ENCODE measurements at regions not wholly inside any gene's neighbourhood (a gene's known extent, or its start where the extent isn't known, plus 50 kb on each side); places are given as distances from the start of the nearest gene placed in this dataset.
A peak's percentile ranks its signal among the peaks of the same experiment; 100 is the strongest.

DNA sequence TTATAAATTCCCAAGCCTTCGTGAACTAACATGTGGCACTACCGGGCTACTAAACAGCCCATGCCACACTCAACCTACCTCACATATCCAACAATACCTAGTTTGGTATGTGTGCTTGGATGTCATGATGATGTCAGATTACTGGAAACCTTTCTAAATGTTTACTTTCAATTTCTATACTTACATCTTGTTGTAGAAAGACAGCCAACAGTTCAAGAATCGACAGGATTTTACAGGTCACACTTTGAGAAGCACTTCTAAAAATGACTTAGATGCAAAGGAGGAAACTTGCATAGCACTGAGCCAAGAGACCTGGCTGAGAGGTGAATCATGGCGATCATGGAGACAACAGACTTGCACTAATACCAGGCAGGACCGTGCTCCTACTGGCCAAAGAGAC, 209.9 kb downstream of the COL4A1 start:
- no peak for DNase-seq (ENCODE audit: low read depth)

DNA sequence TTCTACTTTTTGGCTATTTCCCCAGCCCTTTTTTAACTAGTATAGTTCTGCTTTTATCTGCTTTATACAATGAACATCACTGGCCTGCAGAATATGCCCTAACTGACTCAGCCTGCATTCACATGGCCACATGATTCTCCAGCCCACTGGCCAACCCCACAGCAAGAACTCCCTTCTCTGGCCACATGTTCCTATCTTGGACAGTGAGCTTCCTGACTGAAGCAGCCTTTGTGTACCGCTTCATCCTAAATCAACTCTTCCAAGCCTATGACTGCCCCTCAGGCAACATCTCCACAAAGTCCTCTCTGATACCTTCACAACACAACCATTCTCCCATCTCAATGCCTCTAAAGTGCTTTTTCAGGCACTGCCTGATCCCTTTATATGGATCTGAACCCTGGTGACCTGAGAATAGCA, 214.1 kb downstream of the COL4A1 start:
- DNase-seq (ENCODE audit: low read depth) = no peak

DNA sequence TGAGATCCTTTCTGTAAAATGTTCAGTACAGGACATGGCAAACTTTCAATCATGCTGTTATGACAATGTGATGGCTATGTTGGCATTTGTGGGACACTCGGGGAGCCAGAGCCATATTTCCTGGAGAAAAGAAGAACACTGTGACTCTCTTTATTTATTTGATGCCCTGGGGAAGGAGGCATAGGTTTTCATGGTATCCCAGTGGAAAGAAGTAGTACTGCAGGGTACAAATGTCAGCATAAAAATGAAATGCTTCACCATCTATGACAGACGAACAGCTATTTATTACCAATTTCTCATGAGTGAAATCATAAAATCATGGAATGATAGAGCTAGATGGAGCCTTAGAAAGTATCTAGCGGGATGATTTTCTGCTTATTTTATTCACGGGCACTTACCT, 217.1 kb downstream of the COL4A1 start:
- no peak for DNase-seq (ENCODE audit: low read depth)

DNA sequence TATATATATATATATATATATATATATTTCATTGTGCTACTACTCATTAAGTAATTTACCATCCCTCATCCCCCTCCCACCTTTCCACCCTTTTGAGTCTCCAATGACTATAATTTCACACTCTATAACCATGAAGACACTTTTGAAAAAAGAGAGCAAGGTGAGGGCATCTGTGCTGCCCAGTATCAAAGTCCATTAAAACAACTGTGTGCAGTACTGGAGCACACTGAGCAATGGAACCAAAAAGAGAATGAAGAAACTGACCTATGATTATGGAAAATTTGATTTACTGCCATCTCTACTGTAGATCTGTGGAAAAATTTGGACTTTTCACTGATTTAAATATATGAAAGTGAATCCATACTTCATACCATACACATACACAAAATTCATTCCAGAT, 217.9 kb downstream of the COL4A1 start:
- no peak for DNase-seq (ENCODE audit: low read depth)

DNA sequence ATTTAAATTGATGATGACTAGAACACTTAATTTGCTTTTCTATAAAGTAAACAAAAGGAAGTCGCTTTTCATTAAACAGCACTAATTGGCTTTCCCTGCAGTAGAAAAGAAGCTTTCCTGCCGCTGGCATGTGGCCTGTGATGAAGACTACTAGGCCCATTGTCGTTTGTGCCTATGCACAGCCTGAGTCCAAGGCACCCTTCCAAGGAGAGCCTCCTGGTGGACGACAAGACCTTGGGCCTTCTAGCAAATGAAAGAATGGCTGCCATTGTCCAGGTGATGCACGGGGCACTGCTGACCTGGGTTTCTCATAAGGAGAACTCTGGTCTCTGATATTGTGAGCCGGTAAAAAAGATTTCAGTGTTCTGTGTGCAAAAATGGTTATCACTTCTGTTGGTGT, 233.0 kb downstream of the COL4A1 start:
- DNase-seq (ENCODE audit: low read depth) = no peak

DNA sequence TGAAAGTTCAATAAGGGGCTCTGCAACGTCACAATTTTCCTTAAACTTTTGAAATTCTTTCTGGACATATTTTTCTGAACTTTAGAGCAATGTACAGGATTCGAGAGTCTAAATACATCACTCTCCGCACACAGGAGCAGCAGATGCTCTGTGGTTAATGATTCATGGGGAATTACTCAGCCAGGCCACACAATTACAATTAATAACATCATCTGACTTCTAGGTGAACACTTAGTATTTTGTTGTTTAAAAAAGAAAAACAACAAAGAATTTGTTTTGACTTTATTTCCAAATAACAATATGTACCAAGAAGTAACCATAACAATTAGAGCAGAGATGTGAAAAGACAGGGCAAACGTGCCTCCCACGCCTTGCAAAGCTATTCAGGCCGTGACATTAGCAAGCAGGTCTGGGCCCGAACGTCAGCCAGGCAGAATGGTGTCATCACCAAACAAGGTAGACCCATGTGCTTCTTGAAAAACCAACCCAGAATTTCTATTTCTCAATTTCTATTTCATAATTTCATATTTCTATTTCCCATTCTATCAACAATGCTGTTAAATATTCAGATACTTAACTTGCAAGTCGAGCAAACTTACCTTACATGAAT, 236.3 kb downstream of the COL4A1 start:
- no peak for DNase-seq (ENCODE audit: low read depth)

DNA sequence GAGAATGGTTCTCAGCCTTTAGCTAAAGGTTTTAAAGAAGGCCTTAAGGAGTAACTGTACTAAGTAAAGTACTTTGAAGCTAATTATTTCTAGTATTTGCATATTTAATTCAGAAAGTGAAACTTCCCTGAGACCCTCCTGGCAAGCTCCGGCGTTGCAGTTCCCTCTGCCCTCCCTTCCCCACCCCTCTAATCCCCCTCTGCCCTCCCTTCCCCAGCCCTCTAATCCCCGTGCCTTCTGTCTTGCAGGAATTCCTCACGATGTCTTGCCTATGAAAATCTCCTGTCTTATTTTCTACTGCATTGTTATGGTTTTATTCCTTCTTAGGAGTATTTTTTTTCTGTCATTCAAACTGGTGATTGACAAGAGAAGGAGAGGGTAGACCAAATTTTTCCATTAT, 236.9 kb downstream of the COL4A1 start:
- no peak for DNase-seq (ENCODE audit: low read depth)

DNA sequence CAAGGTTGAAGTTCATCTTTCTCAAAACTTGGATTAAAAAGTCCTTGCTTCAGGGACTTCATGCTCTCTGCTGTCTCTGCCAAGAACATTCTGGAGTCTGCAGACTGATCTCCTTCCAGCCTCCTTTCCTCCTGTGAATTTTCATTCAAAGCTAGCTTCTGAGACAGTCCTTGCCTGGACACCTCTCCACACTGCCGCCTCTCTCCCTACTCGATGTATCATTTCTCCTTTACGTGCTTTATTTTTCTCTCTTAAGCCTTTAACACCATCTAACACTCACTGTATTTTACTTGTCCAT, 238.8 kb downstream of the COL4A1 start:
- no peak for DNase-seq (ENCODE audit: low read depth)

DNA sequence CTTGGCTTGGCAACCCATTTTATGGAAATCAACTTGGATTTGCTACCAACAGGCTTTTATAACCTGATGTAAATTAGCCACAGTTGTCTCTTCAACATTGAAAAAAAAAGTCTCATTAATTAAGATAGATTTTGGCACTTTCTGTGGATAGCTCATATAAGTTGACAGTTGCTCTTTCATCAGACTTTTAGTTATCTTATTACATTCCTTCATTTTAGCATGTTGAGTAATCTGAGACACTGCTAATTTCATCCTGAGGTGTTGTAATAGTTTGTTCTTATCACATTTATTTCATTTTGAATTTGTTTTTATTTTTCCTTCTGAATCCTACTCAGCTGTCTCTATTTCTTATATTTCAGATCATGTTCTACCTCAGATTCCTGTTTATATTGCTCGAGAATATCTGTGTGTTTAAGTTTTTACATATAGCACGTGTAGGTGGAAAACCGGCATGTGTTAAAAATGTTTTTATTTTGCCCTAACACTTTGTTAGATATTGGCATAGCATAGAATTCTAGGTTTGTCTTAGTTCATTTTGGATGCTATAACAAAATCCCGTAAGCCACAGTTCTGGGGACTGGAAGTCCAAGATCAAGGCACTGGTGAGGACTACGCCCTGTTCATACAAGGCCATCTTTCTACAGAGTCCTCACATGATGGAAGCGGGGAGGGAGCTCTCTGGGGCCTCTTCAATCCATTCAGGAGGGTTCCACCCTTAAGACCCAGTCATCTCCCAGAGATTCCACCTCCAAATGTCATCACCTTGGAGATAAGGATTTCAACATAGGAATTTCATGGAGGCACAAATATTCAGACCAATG, 239.4 kb downstream of the COL4A1 start:
- no peak for DNase-seq (ENCODE audit: low read depth)

DNA sequence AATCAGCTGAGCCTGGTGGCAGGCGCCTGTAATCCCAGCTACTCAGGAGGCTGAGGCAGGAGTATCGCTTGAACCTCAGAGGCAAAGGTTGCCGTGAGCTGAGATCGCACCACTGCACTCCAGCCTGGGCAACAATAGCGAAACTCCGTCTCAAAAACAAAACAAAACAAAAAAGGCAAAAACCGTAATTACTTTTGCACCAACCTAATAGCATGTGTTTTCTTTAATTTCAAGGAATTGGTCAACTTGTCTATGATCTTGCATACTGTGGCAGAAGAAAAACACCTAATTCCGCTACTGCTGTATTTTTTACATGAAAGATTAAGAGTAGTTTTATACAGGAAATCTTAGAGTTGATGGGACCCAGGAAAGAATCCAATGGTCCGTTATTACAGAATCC, 241.2 kb downstream of the COL4A1 start:
- DNase-seq (ENCODE audit: low read depth) = no peak

DNA sequence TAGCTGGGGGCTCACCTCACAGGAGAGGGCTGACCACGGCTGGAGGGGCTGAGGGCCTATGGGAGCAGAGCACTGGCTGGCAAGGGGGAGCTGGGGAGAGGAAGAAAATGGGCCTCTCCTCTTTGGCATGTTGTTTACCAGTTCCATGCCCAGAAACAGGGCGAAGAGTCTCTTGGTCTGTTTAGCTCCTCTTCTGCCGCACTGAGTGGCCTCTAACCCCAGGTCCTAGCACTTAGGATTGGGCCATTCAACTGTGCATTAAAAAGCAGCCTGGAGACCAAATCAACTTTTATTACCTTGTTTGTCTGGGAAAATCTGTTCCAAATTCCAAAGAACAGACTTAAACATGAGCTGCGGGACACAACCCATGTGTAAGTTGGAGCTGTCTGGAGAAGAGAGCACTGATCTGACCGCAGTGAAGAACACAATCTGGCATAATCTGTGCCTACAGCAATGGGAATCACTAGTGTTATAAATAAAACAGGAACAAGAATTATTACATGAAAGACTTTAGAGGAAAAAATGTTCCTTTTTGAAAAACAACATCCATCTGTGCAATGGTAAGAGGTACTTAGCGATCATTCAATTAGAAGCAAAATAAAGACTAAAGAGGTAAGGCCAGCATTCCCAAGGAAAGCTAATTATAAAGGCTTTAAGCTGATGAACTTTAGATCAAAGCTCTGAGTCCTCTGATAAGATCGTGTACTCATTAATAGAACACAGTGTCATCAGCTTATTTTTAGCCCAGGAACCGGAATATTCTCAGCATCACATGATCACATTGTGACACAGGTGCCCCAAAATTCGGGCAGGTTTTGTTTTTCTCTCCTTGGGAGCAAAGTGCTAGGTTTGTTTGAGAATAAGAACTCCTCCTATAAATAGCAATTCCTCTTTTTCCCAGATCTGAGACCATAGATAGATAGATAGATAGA, 243.2 kb downstream of the COL4A1 start:
- no peak for DNase-seq (ENCODE audit: low read depth)

DNA sequence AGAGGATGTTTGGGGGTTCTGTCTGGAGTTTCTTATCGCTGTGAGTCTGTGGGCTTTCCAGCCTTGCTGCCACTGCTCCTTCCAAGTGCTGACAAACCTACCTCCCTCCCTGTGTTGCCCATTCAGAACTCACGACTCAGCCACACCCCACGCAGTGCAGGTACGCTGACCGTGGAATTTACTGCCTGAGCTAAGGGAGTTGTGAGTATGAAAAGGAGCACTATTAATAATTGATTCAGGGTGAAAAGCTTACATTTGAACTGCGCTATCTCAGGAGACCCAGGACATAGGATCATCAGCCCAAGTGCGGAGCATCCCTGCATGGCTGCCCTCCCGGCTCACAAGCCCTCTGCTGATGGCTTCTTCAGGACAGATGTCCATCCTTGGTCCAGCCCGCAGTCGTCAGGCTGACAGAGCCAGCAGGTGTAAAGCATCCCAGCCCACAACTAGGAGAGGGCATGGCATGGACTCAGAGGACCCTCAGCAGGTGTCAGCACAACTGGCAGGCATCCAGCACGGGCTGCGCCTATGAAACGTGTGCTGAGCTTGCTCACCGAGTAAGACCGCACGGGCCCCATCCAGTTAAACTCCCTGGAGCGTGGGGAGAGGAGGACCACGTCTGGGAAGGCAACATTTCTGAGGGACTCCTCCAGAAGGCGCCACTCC, 244.0 kb downstream of the COL4A1 start:
- no peak for DNase-seq (ENCODE audit: low read depth)

DNA sequence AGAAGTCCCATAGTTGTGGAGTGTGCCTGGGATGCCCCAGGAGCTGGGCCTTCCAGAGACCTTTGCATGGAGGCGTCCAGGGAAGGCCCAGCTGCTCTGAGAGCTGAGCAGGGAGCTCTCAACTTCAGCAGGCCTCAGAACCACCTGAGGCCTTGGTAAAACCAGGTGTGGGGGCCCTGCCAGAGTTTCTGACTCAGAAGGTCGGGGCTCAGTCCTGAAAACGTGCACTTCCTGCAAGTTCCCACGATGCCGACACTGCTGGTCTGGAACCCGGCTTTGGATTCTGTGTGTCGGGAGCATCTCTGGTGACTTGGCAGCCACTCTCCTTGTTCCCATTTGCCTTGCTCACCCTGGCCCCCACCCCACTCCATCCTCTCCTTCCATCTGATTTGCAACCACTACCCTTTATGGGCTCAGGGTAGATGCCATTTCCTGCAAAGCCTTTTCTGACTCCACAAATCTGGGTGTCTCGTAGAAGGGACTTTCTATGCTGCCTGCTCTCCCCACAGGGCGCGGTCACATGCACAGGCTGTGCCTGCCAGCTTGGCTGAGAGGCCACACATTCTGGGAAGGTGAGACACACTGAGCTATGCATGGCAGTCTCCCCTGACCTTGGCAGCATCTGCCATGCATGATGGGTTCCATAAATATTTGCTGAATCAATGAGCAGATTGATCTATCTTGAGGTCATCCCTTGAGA, 244.7 kb downstream of the COL4A1 start:
- peak; percentile 20 for DNase-seq (ENCODE audit: low read depth)

DNA sequence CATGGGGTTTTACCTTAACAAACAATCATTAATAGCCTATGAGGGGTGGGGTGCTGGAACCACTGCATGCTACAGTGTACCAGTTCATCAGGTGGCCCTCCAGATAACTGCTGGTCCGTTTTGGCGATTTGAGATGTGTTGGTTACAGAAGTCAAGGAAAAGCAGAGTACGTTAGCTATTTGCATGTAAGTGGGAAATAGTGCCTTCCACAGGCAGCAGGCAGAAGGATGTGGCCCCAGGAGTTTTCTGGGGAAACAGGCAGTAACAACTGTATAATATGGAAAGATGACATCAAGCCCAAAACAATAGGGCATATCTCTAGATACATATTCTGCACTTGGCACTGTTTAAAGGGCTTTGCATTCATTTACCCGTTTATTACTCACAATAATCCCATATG, 245.7 kb downstream of the COL4A1 start:
- no peak for DNase-seq (ENCODE audit: low read depth)

DNA sequence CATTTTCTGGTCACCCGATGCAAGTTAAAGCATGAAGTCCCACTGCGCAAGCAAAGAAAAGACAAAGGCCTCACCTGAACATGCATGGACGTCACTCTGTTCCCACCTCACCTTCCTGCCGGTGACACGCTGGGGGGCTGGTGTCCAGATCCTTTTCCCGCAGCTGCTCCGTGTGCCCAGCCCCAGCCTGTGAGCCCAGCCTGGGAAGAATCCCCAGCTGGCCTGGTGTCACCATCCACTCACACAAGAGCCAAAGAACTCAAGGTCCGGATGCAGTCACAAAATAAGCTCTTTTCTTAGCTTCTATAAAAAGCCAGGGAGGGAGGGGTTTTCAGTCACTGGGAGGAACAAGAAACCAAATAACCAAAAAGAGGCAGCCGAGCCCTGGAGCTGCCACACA, 249.9 kb downstream of the COL4A1 start:
- DNase-seq (ENCODE audit: low read depth) = no peak

DNA sequence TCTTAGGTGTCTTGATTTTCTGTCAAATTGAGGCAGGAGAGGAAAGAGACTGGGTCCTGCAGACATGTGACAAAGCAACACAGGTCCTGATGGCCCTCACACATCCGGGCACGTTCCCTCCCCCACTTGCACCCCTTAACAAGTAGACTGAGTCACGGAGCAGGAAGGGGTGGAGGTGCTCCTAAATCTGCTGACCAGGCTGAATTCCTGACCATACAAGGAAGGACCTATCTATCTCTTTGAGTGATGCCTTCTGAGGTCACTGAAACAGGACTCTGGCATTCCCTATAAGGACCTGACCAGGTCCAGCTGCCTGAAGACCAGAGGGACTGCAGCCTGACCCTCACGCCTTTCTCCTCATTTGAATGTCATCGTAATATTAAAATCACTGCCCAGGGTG, 250.3 kb downstream of the COL4A1 start:
- no peak for DNase-seq (ENCODE audit: low read depth)

DNA sequence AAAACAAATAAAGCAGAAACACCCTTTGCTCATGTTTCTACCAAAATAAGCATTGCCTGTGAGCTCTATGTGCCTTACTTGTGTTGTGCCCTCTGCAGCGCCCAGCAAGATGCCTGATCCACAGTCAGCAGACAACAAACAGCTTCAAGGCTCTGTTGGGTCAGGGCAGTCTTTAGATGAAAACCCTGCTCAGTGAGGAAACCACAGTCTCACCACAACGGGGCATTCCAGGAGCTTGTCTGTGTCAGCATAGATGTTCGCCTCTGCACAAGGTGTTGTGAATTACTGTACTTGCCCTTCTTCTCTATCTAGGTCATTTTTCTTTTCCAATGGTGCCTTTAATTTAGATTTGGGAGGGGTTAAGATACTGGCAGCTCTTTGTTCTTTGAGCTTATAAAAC, 251.9 kb downstream of the COL4A1 start:
- DNase-seq (ENCODE audit: low read depth) = no peak

DNA sequence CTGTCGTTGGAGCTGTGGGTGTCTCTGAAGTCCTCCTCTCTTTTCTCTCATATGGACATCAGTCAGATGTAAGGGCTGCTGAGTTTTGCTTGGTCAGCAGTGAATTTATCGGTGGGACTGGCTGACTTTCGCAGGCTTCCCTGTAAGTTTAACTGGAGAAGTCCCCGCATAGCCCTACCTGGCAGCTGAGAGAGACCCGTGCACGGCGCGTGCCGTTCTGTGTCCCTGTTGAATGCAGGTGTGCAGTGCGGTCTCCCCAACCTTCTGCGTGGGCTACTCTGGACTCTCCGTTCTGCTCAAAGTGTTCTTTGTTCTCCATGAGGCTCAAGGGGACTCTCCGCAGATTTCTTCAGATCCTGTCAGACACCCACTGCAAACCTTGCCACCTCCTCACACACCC, 252.9 kb downstream of the COL4A1 start:
- DNase-seq (ENCODE audit: low read depth) = no peak

DNA sequence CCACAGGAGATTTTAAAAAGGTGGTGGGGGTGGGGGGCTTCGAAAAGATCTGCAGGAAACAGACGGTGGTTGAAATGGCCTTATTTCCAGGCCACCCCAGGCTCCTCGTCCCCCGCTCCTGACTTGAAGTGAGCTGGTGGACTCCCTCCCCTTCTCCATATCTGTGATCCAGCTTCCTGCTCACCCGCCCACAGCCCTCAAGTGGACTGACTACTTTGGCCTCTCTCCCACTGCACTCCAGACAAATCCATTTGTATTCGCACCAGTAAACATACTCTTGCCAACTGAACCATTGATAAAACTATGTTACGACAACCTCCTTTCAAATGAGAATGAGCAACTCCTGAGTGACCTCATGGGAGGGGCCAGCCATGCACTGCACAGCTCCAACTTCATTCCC, 259.5 kb downstream of the COL4A1 start:
- no peak for DNase-seq (ENCODE audit: low read depth)

DNA sequence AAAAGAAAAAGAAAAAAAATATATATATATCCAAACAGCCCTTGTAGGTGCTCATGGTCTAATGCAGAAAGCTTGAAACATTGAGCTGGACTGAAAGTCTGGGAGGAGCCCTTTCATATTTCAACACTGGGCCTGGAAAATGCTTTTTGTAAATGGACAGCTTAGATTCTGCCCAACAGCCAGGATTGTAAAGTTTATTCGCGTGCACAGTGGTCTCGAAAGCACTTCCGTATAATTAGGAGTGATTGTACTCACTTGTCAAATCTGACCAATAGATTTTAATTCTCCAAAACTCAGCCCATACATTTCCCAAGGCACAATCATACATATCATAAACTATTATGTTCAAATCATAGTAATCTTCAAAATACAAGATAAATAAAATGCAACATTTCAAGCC, 260.1 kb downstream of the COL4A1 start:
- DNase-seq (ENCODE audit: low read depth) = no peak

DNA sequence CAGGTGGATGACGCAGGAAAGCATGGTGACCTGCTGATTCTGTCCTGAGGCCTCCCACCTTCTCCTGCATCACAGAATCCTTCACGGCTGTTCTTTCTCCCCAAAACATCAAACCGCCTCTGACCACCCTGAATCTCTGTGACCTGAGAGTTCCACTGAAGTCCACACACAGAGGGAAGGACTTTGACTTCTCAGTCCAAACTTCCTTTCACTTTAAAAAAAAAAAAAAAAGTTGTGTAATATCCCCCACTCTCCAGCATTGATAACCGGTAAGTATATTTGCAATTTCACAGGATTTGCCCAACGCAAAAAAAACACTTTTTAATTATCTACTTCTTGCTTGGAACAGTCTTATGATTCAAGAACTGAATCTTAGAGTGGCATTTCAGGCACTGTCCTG, 259.5 kb upstream of the IRS2 start:
- DNase-seq (ENCODE audit: low read depth) = no peak

DNA sequence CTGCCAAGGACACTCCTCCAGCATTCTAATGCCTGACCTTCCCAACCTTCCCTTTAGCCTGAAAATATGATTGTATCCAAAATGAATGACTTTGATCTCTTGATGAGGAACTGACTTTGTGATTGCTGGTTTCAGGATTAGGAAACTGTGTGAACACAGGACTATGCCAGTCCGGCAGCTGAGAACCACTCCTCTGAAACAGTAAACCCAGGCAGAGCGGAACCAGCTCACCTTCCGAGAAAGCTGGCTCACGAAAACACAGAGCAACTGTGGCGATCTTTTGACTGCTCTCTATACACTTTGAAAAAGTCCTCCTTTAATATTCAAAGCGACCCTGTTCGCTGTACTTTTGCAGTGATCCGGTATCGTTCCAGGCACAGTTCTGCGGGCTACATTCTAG, 258.8 kb upstream of the IRS2 start:
- no peak for DNase-seq (ENCODE audit: low read depth)

All from HS-27A (cell line).